Upper lobe of left lung (tissue), 6 donors: ENCODE measurements at regions not wholly inside any gene's neighbourhood (a gene's known extent, or its start where the extent isn't known, plus 50 kb on each side); places are given as distances from the start of the nearest gene placed in this dataset.

Source experiments
- ATAC-seq, 2 donors: fragments of 200-7000 bp; cut with Tn5 transposase; one replicate each; pipeline ENCODE4 v1.9.1; 2022; ENCODE audit warnings: mild to moderate bottlenecking in 2 of 2, moderate library complexity in 2 of 2; ENCODE audit not compliant: low FRiP score in 2 of 2
- DNase-seq, 2 donors: peaks; one replicate each; pipeline ENCODE4 v3.0.0-alpha.2; 2019 to 2020
- H3K27ac ChIP-seq, 4 donors: fragments of 200-600 bp; sonication (generic); one replicate each; pipeline ENCODE4 v1.5.1; 2016 to 2019
- H3K27me3 ChIP-seq, 4 donors: fragments of 200-600 bp; sonication (generic); one replicate each; pipeline ENCODE4 v1.5.1; 2017 to 2019
- H3K36me3 ChIP-seq, 4 donors: fragments of 200-600 bp; sonication (generic); one replicate each; pipeline ENCODE4 v1.5.1; 2016 to 2019
- H3K4me1 ChIP-seq, 4 donors: fragments of 200-600 bp; sonication (generic); one replicate each; pipeline ENCODE4 v1.5.1; 2018 to 2019
- H3K4me3 ChIP-seq, 4 donors: fragments of 200-600 bp; sonication (generic); one replicate each; pipeline ENCODE4 v1.5.1; 2017 to 2019; ENCODE audit warnings: mild to moderate bottlenecking in 2 of 4, moderate library complexity in 1 of 4
- H3K9me3 ChIP-seq, 4 donors: fragments of 200-600 bp; sonication (generic); one replicate each; pipeline ENCODE4 v1.5.1; 2018 to 2019
- EP300 ChIP-seq, 4 donors: sonication (generic); formaldehyde crosslinking; IDR thresholded peaks; one replicate each; pipeline ENCODE4 v1.5.1; 2017; ENCODE audit warnings: antibody characterized with exemption in 4 of 4, control low read depth in 2 of 4
- POLR2A ChIP-seq, 4 donors: fragments of 450-650 bp; IDR thresholded peaks; one replicate each; pipeline ENCODE4 v1.5.1; 2016 to 2017; ENCODE audit warnings: antibody characterized with exemption in 4 of 4, mild to moderate bottlenecking in 2 of 4
- POLR2AphosphoS5 ChIP-seq, 2 donors: sonication (generic); formaldehyde crosslinking; IDR thresholded peaks; one replicate each; pipeline ENCODE4 v1.5.1; 2017; ENCODE audit warnings: antibody characterized with exemption in 2 of 2
- WGBS, 2 donors: methylation state at CpG; one replicate each; pipeline ENCODE4 v1.1.5; 2017 to 2018; 5-methylcytosine and 5-hydroxymethylcytosine counted together
- TF ChIP-seq, protein P1 (sequence below), 6 experiments: fragments of 450-650 bp in 4 of 6; fragments of 200-600 bp in 2 of 6; sonication (generic) in 2 of 6; IDR thresholded peaks; one replicate each; pipeline ENCODE4 v1.5.1; 2016 to 2019; ENCODE audit warnings: antibody characterized with exemption in 6 of 6
- donor health status: DM: no; HTN: no; CAD: no; lungs with moderate emphysema.
- donor health status: DM: no; HTN: yes; CAD: no; lungs with severe emphysema.

DNA sequence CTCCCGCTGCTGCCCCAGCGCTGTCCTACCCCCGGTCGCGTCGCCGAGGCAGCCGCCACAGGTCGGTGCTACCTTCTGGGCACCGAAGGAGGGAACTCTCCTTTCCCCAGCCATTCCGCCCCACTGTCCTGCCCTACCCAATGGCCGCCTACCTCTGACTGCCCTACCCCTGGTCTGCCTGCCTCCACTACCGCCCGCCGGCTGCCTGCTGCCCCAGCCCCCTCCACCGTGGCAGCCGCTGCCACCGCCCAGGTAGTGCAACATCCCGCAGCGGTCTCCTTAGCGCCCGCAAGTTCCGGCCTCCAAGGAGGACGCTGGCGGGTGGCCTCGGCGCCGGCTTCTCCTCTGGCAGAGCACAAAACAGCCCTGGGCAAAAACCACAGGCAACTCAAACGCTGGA is 1303.1 kb downstream of the UQCRFS1 start:
- DNase-seq (peak in 1 of 2 donors; percentile 67), ATAC-seq (no peak)
- Histone ChIP-seq H3K36me3 (no peaks in the 10 kb centered on the region), H3K4me3 (no peak overlapping the region), H3K9me3 (peaks cover 0 to 14% (median 0%) of the 10 kb centered on the region in 4 donors), H3K4me1 (no peaks in the 10 kb centered on the region), H3K27ac (no peak overlapping the region), H3K27me3 (no peaks in the 10 kb centered on the region)
- WGBS, 2 donors = 90 to 94% methylated on average over 29 of the region's 29 CpGs
- TF ChIP-seq POLR2A (IDR thresholded peaks at IDR 0.05) (no peak), POLR2AphosphoS5 (IDR thresholded peaks at IDR 0.05) (no peak), EP300 (IDR thresholded peaks at IDR 0.05) (no peak)
- TF ChIP-seq, protein P1, sequence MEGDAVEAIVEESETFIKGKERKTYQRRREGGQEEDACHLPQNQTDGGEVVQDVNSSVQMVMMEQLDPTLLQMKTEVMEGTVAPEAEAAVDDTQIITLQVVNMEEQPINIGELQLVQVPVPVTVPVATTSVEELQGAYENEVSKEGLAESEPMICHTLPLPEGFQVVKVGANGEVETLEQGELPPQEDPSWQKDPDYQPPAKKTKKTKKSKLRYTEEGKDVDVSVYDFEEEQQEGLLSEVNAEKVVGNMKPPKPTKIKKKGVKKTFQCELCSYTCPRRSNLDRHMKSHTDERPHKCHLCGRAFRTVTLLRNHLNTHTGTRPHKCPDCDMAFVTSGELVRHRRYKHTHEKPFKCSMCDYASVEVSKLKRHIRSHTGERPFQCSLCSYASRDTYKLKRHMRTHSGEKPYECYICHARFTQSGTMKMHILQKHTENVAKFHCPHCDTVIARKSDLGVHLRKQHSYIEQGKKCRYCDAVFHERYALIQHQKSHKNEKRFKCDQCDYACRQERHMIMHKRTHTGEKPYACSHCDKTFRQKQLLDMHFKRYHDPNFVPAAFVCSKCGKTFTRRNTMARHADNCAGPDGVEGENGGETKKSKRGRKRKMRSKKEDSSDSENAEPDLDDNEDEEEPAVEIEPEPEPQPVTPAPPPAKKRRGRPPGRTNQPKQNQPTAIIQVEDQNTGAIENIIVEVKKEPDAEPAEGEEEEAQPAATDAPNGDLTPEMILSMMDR (IDR thresholded peaks at IDR 0.05) = no peak

DNA sequence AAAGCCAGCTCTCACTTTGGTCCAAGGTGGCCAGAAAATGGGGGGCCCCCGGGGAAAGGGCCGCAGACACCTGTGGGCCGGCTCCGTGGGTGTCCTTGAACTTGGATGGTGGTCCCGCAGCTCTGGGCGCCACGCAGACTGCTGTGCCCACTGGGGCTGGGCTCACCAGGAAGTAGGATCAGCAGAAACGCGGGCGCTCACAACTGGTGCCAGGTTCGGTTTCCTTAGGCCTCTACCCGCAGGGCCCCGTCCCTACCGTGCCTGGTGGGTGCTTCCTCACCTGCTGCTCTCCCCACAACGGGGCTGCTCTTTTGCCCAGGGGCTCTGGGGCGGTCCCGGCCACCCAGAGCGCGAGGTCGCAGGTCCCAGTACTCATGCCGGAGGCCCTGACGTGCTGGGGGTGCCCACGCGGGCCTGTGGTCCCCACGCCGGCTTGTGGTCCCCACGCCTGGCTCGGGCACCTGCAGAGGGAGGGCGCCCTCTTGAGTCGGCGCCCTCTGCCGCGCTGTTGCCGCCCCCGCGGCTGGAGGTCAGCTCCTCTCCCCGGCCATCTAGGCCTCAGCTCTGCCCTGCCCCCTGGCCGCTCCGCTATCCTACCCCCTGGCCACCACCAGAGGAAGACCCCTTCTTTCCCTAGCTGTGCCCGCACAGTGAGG is 1303.6 kb downstream of the UQCRFS1 start:
- H3K36me3 ChIP-seq = no peaks in the 10 kb centered on the region
- H3K27me3 ChIP-seq = no peaks in the 10 kb centered on the region
- ATAC-seq (peak in 1 of 2 donors; percentile 5), DNase-seq (peak in 1 of 2 donors; percentile 77)
- 77 to 92% methylated on average over 31 to 32 of the region's 40 CpGs for whole genome bisulfite sequencing, 2 donors
- H3K4me1 ChIP-seq = no peaks in the 10 kb centered on the region
- H3K4me3 ChIP-seq = no peak overlapping the region
- peaks cover 0 to 14% (median 0%) of the 10 kb centered on the region in 4 donors for H3K9me3 ChIP-seq
- TF ChIP-seq EP300 (IDR thresholded peaks at IDR 0.05) (no peak), POLR2AphosphoS5 (IDR thresholded peaks at IDR 0.05) (no peak), POLR2A (IDR thresholded peaks at IDR 0.05) (no peak)
- TF ChIP-seq, protein P1 (IDR thresholded peaks at IDR 0.05) = no peak
- H3K27ac ChIP-seq = no peak overlapping the region

DNA sequence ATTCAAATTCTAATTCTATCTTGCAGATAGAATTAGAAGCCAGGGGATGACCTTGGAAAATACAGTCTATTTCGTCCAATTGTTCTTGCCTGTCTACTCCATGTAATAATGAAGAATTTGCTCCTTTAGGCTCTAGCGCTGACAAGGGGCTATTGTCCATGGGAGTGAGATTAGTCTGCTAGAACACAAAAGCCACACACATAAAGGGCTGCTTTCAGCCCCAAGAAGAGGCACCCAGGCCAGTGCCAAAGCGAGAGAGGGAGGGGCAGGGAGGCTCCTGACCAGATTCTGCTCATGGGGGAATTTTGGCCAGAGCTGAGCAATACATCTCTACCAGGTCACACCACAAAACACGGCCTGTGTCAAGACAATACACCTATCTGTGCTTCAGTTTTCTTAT is 1306.9 kb downstream of the UQCRFS1 start:
- H3K4me3 ChIP-seq = no peak overlapping the region
- DNase-seq = no peak
- ATAC-seq = no peak
- peaks cover 0 to 14% (median 0%) of the 10 kb centered on the region in 4 donors for H3K9me3 ChIP-seq
- TF ChIP-seq POLR2A (IDR thresholded peaks at IDR 0.05) (no peak), POLR2AphosphoS5 (IDR thresholded peaks at IDR 0.05) (no peak)
- TF ChIP-seq, protein P1 (IDR thresholded peaks at IDR 0.05) = no peak
- H3K27ac ChIP-seq = no peak overlapping the region
- no peaks in the 10 kb centered on the region for H3K36me3 ChIP-seq
- H3K27me3 ChIP-seq = no peaks in the 10 kb centered on the region
- WGBS, 2 donors = 77 to 82% methylated on average over 4 of the region's 4 CpGs
- H3K4me1 ChIP-seq = no peaks in the 10 kb centered on the region

DNA sequence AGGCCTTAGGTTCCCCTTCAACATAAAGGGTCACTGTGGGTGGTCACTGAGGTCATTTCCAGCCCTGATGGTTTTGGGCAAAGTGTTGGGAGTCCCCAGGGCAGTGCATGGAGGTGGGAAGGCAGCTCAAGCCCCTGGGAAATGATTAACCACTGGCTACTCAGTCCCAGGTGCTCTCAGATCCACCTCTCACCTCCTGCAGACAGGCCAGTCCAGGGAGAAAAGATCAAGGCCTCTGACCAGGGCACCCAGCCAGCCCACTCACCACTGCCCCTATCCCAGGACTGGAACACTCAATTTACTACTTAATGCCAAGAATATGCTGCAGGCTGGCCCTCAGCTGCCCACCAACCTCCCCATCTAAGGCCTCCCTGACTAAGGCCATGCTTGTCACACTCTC is 1307.9 kb downstream of the UQCRFS1 start:
- no peaks in the 10 kb centered on the region for H3K4me1 ChIP-seq
- no peak for DNase-seq
- no peak overlapping the region for H3K27ac ChIP-seq
- no peaks in the 10 kb centered on the region for H3K36me3 ChIP-seq
- H3K27me3 ChIP-seq = no peaks in the 10 kb centered on the region
- peaks cover 0 to 8% (median 0%) of the 10 kb centered on the region in 4 donors for H3K9me3 ChIP-seq
- TF ChIP-seq EP300 (IDR thresholded peaks at IDR 0.05) = no peak
- TF ChIP-seq, protein P1 (IDR thresholded peaks at IDR 0.05) = no peak
- no peak for TF ChIP-seq POLR2AphosphoS5 (IDR thresholded peaks at IDR 0.05)
- no peak for TF ChIP-seq POLR2A (IDR thresholded peaks at IDR 0.05)
- no peak overlapping the region for H3K4me3 ChIP-seq
- no peak for ATAC-seq

DNA sequence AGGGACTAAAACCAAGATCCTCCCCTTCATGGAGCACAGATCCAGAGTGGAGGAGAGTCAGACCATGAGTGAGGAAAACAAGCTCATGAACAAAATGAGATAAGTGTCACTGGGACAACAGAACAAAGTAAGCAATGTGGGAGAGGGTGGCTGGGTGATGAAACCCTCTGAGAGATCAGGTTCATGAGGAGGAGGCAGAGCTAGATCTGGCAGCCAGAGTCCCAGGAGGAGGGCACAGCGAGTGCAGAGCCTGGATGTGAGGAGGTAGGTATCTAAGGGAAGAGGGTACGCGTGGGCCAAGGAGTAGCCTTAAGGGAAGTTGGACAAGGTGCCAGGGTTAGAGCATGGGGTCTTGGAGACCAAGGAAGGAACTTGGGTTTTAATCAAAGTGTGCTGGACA is 1311.9 kb downstream of the UQCRFS1 start:
- Histone ChIP-seq H3K9me3 (no peaks in the 10 kb centered on the region), H3K36me3 (no peaks in the 10 kb centered on the region), H3K4me3 (no peak overlapping the region), H3K4me1 (no peaks in the 10 kb centered on the region), H3K27me3 (no peaks in the 10 kb centered on the region), H3K27ac (no peak overlapping the region)
- ATAC-seq (no peak), DNase-seq (no peak)
- TF ChIP-seq POLR2AphosphoS5 (IDR thresholded peaks at IDR 0.05) (no peak), EP300 (IDR thresholded peaks at IDR 0.05) (no peak), POLR2A (IDR thresholded peaks at IDR 0.05) (no peak)
- TF ChIP-seq, protein P1 (IDR thresholded peaks at IDR 0.05) = no peak
- WGBS, 2 donors = 83% methylated on average over 3 of the region's 3 CpGs
